ENCODE measurements at regions not wholly inside any gene's neighbourhood (a gene's known extent, or its start where the extent isn't known, plus 50 kb on each side); places are given as distances from the start of the nearest gene placed in this dataset.

- no peak for DNase-seq
- no peak overlapping the region for H3K4me2 ChIP-seq (ENCODE audit: low read depth, low read length)
- H3K36me3 ChIP-seq (replicated peaks; ENCODE audit: insufficient read depth, low read length): no peaks in the 10 kb centered on the region
- no peaks in the 10 kb centered on the region for H3K4me1 ChIP-seq (ENCODE audit: low read length)
- no peak overlapping the region for H2AFZ ChIP-seq (ENCODE audit: low read length)
- H3K9me3 ChIP-seq (replicated peaks; ENCODE audit: insufficient read depth, low read length): no peaks in the 10 kb centered on the region
- no peaks in the 10 kb centered on the region for H3K79me2 ChIP-seq (ENCODE audit: low read length)
- no peak overlapping the region for H3K4me3 ChIP-seq (ENCODE audit: low read length)
- TF ChIP-seq EZH2 (optimal IDR thresholded peaks at IDR 0.05; ENCODE audit: low read depth, low read length) (no peak), EZH2phosphoT487 (IDR thresholded peaks at IDR 0.05; ENCODE audit: low read length) (no peak), CTCF (IDR thresholded peaks at IDR 0.05; ENCODE audit: low read length) (no peak)
- H3F3A ChIP-seq (ENCODE audit: insufficient read depth, low read length): no peaks in the 10 kb centered on the region
- H4K20me1 ChIP-seq (ENCODE audit: insufficient read depth, low read length): no peaks in the 10 kb centered on the region
- H3K9me2 ChIP-seq (replicated peaks; ENCODE audit: insufficient read depth, low read length): no peaks in the 10 kb centered on the region
- H3K27me3 ChIP-seq (replicated peaks; ENCODE audit: insufficient read depth, low read length): no peaks in the 10 kb centered on the region
- no peak overlapping the region for H3K9ac ChIP-seq (ENCODE audit: low read length)
- no peak overlapping the region for H3K27ac ChIP-seq (ENCODE audit: low read length)
These were observed 166.7 kb upstream of the CENPW start for GRCh38 chr6:126173265-126173664.

- DNase-seq: no peak
- H3K4me1 ChIP-seq (ENCODE audit: low read length): no peaks in the 10 kb centered on the region
- H3K27ac ChIP-seq (ENCODE audit: low read length): no peak overlapping the region
- no peak overlapping the region for H3K9ac ChIP-seq (ENCODE audit: low read length)
- no peak overlapping the region for H3K4me3 ChIP-seq (ENCODE audit: low read length)
- no peaks in the 10 kb centered on the region for H3K36me3 ChIP-seq (replicated peaks; ENCODE audit: insufficient read depth, low read length)
- H3K79me2 ChIP-seq (ENCODE audit: low read length): no peaks in the 10 kb centered on the region
- TF ChIP-seq EZH2 (optimal IDR thresholded peaks at IDR 0.05; ENCODE audit: low read depth, low read length) (no peak), CTCF (IDR thresholded peaks at IDR 0.05; ENCODE audit: low read length) (no peak), EZH2phosphoT487 (IDR thresholded peaks at IDR 0.05; ENCODE audit: low read length) (no peak)
- no peaks in the 10 kb centered on the region for H3K9me3 ChIP-seq (replicated peaks; ENCODE audit: insufficient read depth, low read length)
- no peak overlapping the region for H3K4me2 ChIP-seq (ENCODE audit: low read depth, low read length)
- H2AFZ ChIP-seq (ENCODE audit: low read length): no peak overlapping the region
- H3F3A ChIP-seq (ENCODE audit: insufficient read depth, low read length): no peaks in the 10 kb centered on the region
- no peaks in the 10 kb centered on the region for H4K20me1 ChIP-seq (ENCODE audit: insufficient read depth, low read length)
- no peaks in the 10 kb centered on the region for H3K27me3 ChIP-seq (replicated peaks; ENCODE audit: insufficient read depth, low read length)
- H3K9me2 ChIP-seq (replicated peaks; ENCODE audit: insufficient read depth, low read length): no peaks in the 10 kb centered on the region
These were observed 165.2 kb upstream of the CENPW start for GRCh38 chr6:126174697-126175096.

GRCh38 chr6:126175251-126175650, 164.7 kb upstream of the CENPW start:
- H3K36me3 ChIP-seq (replicated peaks; ENCODE audit: insufficient read depth, low read length): no peaks in the 10 kb centered on the region
- H3F3A ChIP-seq (ENCODE audit: insufficient read depth, low read length): no peaks in the 10 kb centered on the region
- H3K27me3 ChIP-seq (replicated peaks; ENCODE audit: insufficient read depth, low read length): no peaks in the 10 kb centered on the region
- no peak overlapping the region for H3K27ac ChIP-seq (ENCODE audit: low read length)
- H2AFZ ChIP-seq (ENCODE audit: low read length): no peak overlapping the region
- no peak overlapping the region for H3K9ac ChIP-seq (ENCODE audit: low read length)
- H3K9me3 ChIP-seq (replicated peaks; ENCODE audit: insufficient read depth, low read length): no peaks in the 10 kb centered on the region
- no peak for DNase-seq
- H3K79me2 ChIP-seq (ENCODE audit: low read length): no peaks in the 10 kb centered on the region
- no peaks in the 10 kb centered on the region for H3K4me1 ChIP-seq (ENCODE audit: low read length)
- H3K9me2 ChIP-seq (replicated peaks; ENCODE audit: insufficient read depth, low read length): no peaks in the 10 kb centered on the region
- H3K4me3 ChIP-seq (ENCODE audit: low read length): no peak overlapping the region
- TF ChIP-seq EZH2phosphoT487 (IDR thresholded peaks at IDR 0.05; ENCODE audit: low read length): no peak
- H3K4me2 ChIP-seq (ENCODE audit: low read depth, low read length): no peak overlapping the region
- no peaks in the 10 kb centered on the region for H4K20me1 ChIP-seq (ENCODE audit: insufficient read depth, low read length)

GRCh38 chr6:126176282-126176681, 163.6 kb upstream of the CENPW start:
- no peak for DNase-seq

More at GRCh38 chr6:126176282-126176681, 163.6 kb upstream of the CENPW start:
- H3K27ac ChIP-seq (ENCODE audit: low read length): no peak overlapping the region
- no peak for TF ChIP-seq EZH2phosphoT487 (IDR thresholded peaks at IDR 0.05; ENCODE audit: low read length)
- TF ChIP-seq CTCF (IDR thresholded peaks at IDR 0.05; ENCODE audit: low read length): no peak; the same call in 1 of the 2 replicates
- no peak for TF ChIP-seq EZH2 (optimal IDR thresholded peaks at IDR 0.05; ENCODE audit: low read depth, low read length)
- H3K79me2 ChIP-seq (ENCODE audit: low read length): no peaks in the 10 kb centered on the region
- no peaks in the 10 kb centered on the region for H3K27me3 ChIP-seq (replicated peaks; ENCODE audit: insufficient read depth, low read length)
- H3K9me2 ChIP-seq (replicated peaks; ENCODE audit: insufficient read depth, low read length): no peaks in the 10 kb centered on the region
- no peaks in the 10 kb centered on the region for H3K4me1 ChIP-seq (ENCODE audit: low read length)
- H3K9ac ChIP-seq (ENCODE audit: low read length): no peak overlapping the region
- no peaks in the 10 kb centered on the region for H4K20me1 ChIP-seq (ENCODE audit: insufficient read depth, low read length)
- no peak overlapping the region for H2AFZ ChIP-seq (ENCODE audit: low read length)
- no peak overlapping the region for H3K4me2 ChIP-seq (ENCODE audit: low read depth, low read length)
- H3K9me3 ChIP-seq (replicated peaks; ENCODE audit: insufficient read depth, low read length): no peaks in the 10 kb centered on the region
- no peak overlapping the region for H3K4me3 ChIP-seq (ENCODE audit: low read length)
- H3F3A ChIP-seq (ENCODE audit: insufficient read depth, low read length): no peaks in the 10 kb centered on the region
- H3K36me3 ChIP-seq (replicated peaks; ENCODE audit: insufficient read depth, low read length): no peaks in the 10 kb centered on the region
